Upper lobe of right lung (tissue), 1 donor: ENCODE measurements at regions not wholly inside any gene's neighbourhood (a gene's known extent, or its start where the extent isn't known, plus 50 kb on each side); places are given as distances from the start of the nearest gene placed in this dataset.

Experiments
- ATAC-seq: fragments of 200-7000 bp; cut with Tn5 transposase; one replicate; pipeline ENCODE4 v1.9.1; 2020; ENCODE audit warnings: mild to moderate bottlenecking, moderate library complexity
- DNase-seq: peaks from one replicate; pipeline ENCODE4 v3.0.0-alpha.2; 2020
- H3K27ac ChIP-seq: fragments of 200-600 bp; one replicate; pipeline ENCODE4 v1.8.0; 2022
- H3K27me3 ChIP-seq: fragments of 200-600 bp; one replicate; pipeline ENCODE4 v1.8.0; 2022; ENCODE audit warnings: mild to moderate bottlenecking
- H3K36me3 ChIP-seq: fragments of 200-600 bp; one replicate; pipeline ENCODE4 v1.8.0; 2022
- H3K4me1 ChIP-seq: fragments of 200-600 bp; one replicate; pipeline ENCODE4 v1.8.0; 2022
- H3K4me3 ChIP-seq: fragments of 200-600 bp; one replicate; pipeline ENCODE4 v1.8.0; 2022; ENCODE audit warnings: mild to moderate bottlenecking
- H3K9me3 ChIP-seq: fragments of 200-600 bp; one replicate; pipeline ENCODE4 v1.8.0; 2022
- intact Hi-C: fragments of 100-400 bp; cut with DNase I; formaldehyde crosslinking; loops from one replicate; pipeline ENCODE4 v1.11.0; 2022
- TF ChIP-seq, protein P1 (sequence below): fragments of 200-600 bp; IDR thresholded peaks from one replicate; pipeline ENCODE4 v1.8.0; 2022; ENCODE audit warnings: antibody characterized with exemption
- donor health status: DM: no; HTN: yes; CAD: no; lungs with severe emphysema.

DNA sequence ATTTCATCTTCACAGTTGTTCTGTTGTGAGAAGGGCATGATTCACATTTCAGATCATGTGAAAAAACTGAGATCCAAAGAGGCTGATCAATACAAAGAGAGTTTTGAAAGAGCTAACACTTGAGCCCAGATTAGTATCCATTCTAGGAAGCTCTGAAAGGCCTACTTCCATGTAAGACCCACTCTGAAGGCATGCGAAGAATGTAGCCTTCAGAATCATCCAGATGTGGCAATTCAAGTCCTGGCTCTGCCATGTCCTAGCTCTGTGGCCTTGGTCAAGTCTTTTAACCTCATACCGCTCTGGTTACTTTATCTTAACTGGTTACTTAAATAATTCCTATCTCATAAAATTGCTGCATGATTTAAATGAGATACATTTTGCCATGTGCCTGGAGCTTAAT lies 111.1 kb downstream of the FZD1 start:
- Histone ChIP-seq H3K36me3 (no peaks in the 10 kb centered on the region), H3K4me1 (no peaks in the 10 kb centered on the region), H3K9me3 (no peaks in the 10 kb centered on the region), H3K27me3 (no peaks in the 10 kb centered on the region), H3K27ac (no peak overlapping the region), H3K4me3 (no peak overlapping the region)
- DNase-seq = no peak
- TF ChIP-seq, protein P1, sequence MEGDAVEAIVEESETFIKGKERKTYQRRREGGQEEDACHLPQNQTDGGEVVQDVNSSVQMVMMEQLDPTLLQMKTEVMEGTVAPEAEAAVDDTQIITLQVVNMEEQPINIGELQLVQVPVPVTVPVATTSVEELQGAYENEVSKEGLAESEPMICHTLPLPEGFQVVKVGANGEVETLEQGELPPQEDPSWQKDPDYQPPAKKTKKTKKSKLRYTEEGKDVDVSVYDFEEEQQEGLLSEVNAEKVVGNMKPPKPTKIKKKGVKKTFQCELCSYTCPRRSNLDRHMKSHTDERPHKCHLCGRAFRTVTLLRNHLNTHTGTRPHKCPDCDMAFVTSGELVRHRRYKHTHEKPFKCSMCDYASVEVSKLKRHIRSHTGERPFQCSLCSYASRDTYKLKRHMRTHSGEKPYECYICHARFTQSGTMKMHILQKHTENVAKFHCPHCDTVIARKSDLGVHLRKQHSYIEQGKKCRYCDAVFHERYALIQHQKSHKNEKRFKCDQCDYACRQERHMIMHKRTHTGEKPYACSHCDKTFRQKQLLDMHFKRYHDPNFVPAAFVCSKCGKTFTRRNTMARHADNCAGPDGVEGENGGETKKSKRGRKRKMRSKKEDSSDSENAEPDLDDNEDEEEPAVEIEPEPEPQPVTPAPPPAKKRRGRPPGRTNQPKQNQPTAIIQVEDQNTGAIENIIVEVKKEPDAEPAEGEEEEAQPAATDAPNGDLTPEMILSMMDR = no peak
- intact Hi-C loops = no loop called here
- no peak for ATAC-seq

DNA sequence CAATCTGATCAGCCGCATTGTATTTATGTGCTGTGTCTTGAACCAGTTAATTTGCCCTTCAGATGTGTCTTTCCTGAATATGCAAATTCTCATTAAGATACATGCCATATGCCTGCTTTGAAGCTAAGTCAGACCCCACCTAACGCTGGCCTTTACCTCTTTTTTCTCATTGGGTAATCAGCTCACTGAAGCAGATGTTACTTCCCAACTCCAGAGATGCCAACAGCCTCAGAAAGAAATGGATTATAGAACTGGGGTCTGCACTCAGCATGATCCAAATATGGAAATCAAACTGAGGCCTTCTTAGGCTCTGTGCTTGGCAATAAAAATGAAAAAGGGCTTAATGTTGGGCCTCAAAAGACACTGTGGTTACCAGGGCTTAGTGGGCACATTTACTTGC lies 113.9 kb downstream of the FZD1 start:
- intact Hi-C loops = no loop called here
- no peak for DNase-seq
- no peaks in the 10 kb centered on the region for H3K36me3 ChIP-seq

DNA sequence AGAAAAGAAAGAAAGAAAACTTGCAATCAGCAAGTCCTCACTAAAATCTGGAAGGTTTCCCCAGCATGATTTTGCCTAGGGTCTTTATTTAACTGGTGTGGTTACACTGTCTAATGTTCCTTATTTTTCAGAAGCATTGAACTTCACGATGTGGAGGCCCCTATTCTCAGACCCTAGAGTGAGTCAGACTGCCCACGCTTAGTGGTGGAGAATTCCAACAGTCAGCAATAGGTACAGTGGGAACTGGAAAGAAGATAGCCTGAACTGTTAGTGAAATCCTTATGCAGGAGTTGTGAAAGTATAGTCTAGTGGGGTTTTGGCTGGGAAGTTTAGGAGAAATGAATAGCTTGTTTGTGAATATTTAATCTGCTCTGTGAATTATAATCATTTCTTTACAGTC lies 115.0 kb downstream of the FZD1 start:
- DNase-seq (no peak), ATAC-seq (no peak)
- TF ChIP-seq, protein P1 = no peak
- Histone ChIP-seq H3K36me3 (no peaks in the 10 kb centered on the region), H3K4me1 (no peaks in the 10 kb centered on the region), H3K4me3 (no peak overlapping the region), H3K27ac (no peak overlapping the region), H3K9me3 (no peaks in the 10 kb centered on the region), H3K27me3 (no peaks in the 10 kb centered on the region)
- intact Hi-C loops = no loop called here

More for the DNA sequence above, 113.9 kb downstream of the FZD1 start:
- Histone ChIP-seq H3K4me3 (no peak overlapping the region), H3K4me1 (no peaks in the 10 kb centered on the region), H3K9me3 (no peaks in the 10 kb centered on the region), H3K27me3 (no peaks in the 10 kb centered on the region), H3K27ac (no peak overlapping the region)
- TF ChIP-seq, protein P1 = no peak
- no peak for ATAC-seq

DNA sequence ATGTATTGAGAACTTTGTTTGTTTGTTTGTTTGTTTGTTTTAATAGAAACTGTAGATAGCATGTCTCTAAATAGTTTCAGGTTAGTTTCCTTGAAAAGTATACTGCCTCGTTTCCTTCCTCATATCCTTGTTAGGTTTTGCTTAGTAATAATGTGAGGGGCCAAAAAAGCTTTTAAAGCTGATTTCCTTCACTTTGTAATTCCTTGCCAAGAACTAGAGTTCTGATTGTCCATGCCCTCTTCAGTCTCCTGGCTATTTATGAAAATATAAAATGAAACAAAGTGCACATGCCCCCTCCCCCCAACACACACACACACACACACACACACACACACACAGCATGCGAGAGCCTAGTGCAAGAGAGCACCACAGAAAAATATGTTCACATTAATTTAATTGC lies 115.8 kb downstream of the FZD1 start:
- Histone ChIP-seq H3K36me3 (no peaks in the 10 kb centered on the region), H3K9me3 (no peaks in the 10 kb centered on the region), H3K4me1 (no peaks in the 10 kb centered on the region), H3K4me3 (no peak overlapping the region), H3K27me3 (no peaks in the 10 kb centered on the region), H3K27ac (no peak overlapping the region)
- intact Hi-C loops = no loop called here
- TF ChIP-seq, protein P1 = no peak
- ATAC-seq (no peak), DNase-seq (no peak)

DNA sequence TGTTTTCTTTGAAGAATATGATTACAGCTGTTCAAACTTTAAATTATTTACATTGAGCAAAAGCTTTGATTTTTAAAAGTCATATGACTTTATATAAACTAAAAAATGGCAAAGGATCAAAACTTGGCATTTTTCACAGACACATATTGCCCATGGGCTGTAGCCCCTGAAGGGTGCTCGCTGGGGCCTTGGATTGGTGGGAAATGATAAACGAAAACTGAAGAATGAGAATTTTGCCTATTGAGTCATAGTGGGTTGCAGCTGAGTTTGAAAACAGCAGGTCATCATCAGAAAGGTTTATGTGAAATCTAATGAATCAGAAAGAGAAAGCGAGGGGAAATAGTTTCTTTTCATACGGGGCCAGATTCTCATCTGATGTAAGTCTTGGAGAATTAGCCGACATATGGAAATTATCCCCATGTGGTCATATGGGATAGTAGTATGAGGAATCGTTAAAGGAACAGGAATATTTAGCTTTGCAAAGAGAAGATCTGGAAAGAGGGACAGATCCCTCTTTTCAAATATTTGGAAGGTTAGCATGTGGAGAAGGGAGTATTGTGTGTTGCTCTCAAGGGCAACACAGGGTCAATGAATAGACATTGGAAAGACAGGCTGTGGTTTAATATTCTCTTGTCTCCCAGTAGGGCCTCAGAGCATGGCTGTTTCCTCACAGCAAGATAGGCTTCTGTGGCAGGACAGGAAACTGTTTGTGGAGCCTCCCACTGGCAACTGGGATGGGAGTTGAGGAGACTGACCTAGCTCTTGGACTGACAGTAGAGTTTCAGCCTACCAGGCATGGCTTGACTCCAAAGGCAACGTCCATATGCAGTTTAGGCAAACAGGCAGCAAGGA lies 119.0 kb downstream of the FZD1 start:
- Histone ChIP-seq H3K4me3 (no peak overlapping the region), H3K4me1 (no peaks in the 10 kb centered on the region), H3K27ac (no peak overlapping the region), H3K27me3 (no peaks in the 10 kb centered on the region), H3K9me3 (no peaks in the 10 kb centered on the region), H3K36me3 (no peaks in the 10 kb centered on the region)
- DNase-seq = no peak
- ATAC-seq = no peak
- intact Hi-C loops = no loop called here
- TF ChIP-seq, protein P1 = no peak
